GM18507 (cell line): ENCODE measurements at regions not wholly inside any gene's neighbourhood (a gene's known extent, or its start where the extent isn't known, plus 50 kb on each side); places are given as distances from the start of the nearest gene placed in this dataset.

ENCODE experiments used
- DNase-seq: peaks from one replicate; pipeline ENCODE4 v3.0.0; 2011; ENCODE audit warnings: low read depth; ENCODE audit not compliant: insufficient read length; ENCODE audit errors: extremely low spot score
- FAIRE-seq: peaks from 2 replicates; lab custom pipeline; 2011; peaks lifted over from hg19 to GRCh38; lab: Jason Lieb, UNC

- FAIRE-seq: no peak
Measured at GRCh38 chr22:27525711-27526110, 275.8 kb downstream of the MN1 start.

GRCh38 chr22:27526901-27527300 is 274.7 kb downstream of the MN1 start:
- FAIRE-seq (no peak), DNase-seq (no peak)

More at GRCh38 chr22:27525711-27526110, 275.8 kb downstream of the MN1 start:
- DNase-seq: no peak

- no peak for DNase-seq
- FAIRE-seq: no peak
Measured at GRCh38 chr22:27531782-27532530, 269.6 kb downstream of the MN1 start.

- FAIRE-seq (no peak), DNase-seq (no peak)
Measured at GRCh38 chr22:27533105-27533745, 268.3 kb downstream of the MN1 start.

GRCh38 chr22:27534720-27535125 is 266.8 kb downstream of the MN1 start:
- no peak for FAIRE-seq
- DNase-seq: no peak

- FAIRE-seq (no peak), DNase-seq (no peak)
Measured at GRCh38 chr22:27535452-27535851, 266.1 kb downstream of the MN1 start.

GRCh38 chr22:27537501-27537900 is 264.1 kb downstream of the MN1 start:
- FAIRE-seq (no peak), DNase-seq (no peak)

- FAIRE-seq (no peak), DNase-seq (no peak)
Measured at GRCh38 chr22:27538666-27539065, 262.9 kb downstream of the MN1 start.

- no peak for FAIRE-seq
- DNase-seq: no peak
Measured at GRCh38 chr22:27540247-27540646, 261.3 kb downstream of the MN1 start.

- FAIRE-seq (no peak), DNase-seq (no peak)
Measured at GRCh38 chr22:27540656-27541396, 260.7 kb downstream of the MN1 start.

- FAIRE-seq: no peak
- no peak for DNase-seq
Measured at GRCh38 chr22:27541836-27542235, 259.7 kb downstream of the MN1 start.

- no peak for DNase-seq
- FAIRE-seq: no peak
Measured at GRCh38 chr22:27542602-27543001, 259.0 kb downstream of the MN1 start.

- no peak for FAIRE-seq
- no peak for DNase-seq
Measured at GRCh38 chr22:27543460-27543859, 258.1 kb downstream of the MN1 start.

- no peak for FAIRE-seq
- DNase-seq: no peak
Measured at GRCh38 chr22:27545085-27545484, 256.5 kb downstream of the MN1 start.

GRCh38 chr22:27546157-27546935 is 255.2 kb downstream of the MN1 start:
- DNase-seq (no peak), FAIRE-seq (no peak)

- no peak for FAIRE-seq
- no peak for DNase-seq
Measured at GRCh38 chr22:27551402-27551801, 250.2 kb downstream of the MN1 start.

GRCh38 chr22:27552176-27552575 is 249.4 kb downstream of the MN1 start:
- FAIRE-seq (no peak), DNase-seq (no peak)

- FAIRE-seq (no peak), DNase-seq (no peak)
Measured at GRCh38 chr22:27552863-27553262, 248.7 kb downstream of the MN1 start.

- FAIRE-seq (no peak), DNase-seq (no peak)
Measured at GRCh38 chr22:27554106-27554811, 247.3 kb downstream of the MN1 start.
